GM19463 (cell line): ENCODE measurements at regions not wholly inside any gene's neighbourhood (a gene's known extent, or its start where the extent isn't known, plus 50 kb on each side); places are given as distances from the start of the nearest gene placed in this dataset.

Experiments
- ATAC-seq: cut with Tn5 transposase; IDR thresholded peaks from one replicate; pipeline ENCODE4 v1.9.1; 2021; ENCODE audit warnings: mild to moderate bottlenecking, moderate library complexity; ENCODE audit not compliant: unreplicated experiment

GRCh38 chr11:93959663-93960062, 61.5 kb upstream of the HEPHL1 start:
- no peak for ATAC-seq

GRCh38 chr11:93963072-93963471, 58.1 kb upstream of the HEPHL1 start:
- no peak for ATAC-seq

GRCh38 chr11:93967258-93967657, 53.9 kb upstream of the HEPHL1 start:
- no peak for ATAC-seq

GRCh38 chr11:93967944-93968343, 53.2 kb upstream of the HEPHL1 start:
- no peak for ATAC-seq

GRCh38 chr11:93969925-93970922, 50.9 kb upstream of the HEPHL1 start:
- no peak for ATAC-seq
